ENCODE measurements at regions not wholly inside any gene's neighbourhood (a gene's known extent, or its start where the extent isn't known, plus 50 kb on each side); places are given as distances from the start of the nearest gene placed in this dataset.

DNA sequence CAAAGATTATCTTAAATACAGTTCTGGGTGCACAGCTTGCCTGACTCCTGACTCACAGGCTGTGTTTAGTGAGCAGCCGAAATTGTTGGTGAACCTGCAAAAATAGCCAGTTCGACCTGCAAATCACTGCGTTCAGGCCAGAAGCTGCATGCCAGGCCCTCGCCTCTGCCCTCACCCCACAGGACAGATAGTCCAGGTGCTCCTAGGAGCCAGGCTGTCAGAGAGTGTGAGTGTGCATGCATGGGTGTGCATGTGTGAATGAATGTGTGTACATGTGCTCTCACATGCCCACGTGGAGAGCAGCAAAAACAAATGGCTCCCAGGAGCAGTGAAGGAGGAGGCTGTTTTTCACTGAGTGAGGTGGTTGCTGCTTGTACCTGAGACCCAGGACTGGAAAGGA is 131.8 kb downstream of the ABCC12 start:
- H3K9me3 ChIP-seq (ENCODE audit: insufficient read depth in 2 of 2, low read depth in 1 of 2, low read length in 1 of 2), result no peaks in the 10 kb centered on the region
- 93% methylated on average over 5 of the region's 5 CpGs; no CpG with 5 or more reads in 1 of the 2 experiments for WGBS, 2 experiments (ENCODE audit: extremely low coverage in 1 of 2, insufficient coverage in 1 of 2, insufficient read length in 1 of 2, insufficient replicate concordance in 2 of 2, low coverage in 1 of 2, low lambda C conversion rate in 2 of 2, missing lambda C conversion rate in 1 of 2)
- no peak for DNase-seq (ENCODE audit: low read depth in 1 of 2, low spot score in 2 of 2)
- H2AFZ ChIP-seq (ENCODE audit: low read length), result no peak overlapping the region
- no peak overlapping the region for H3K14ac ChIP-seq (ENCODE audit: insufficient read length)
- H3K23ac ChIP-seq (ENCODE audit: insufficient read length), result no peak overlapping the region
- H3K36me3 ChIP-seq (ENCODE audit: control insufficient read depth in 2 of 4, insufficient read depth in 4 of 4, low read length in 3 of 4), result no peaks in the 10 kb centered on the region
- no peak overlapping the region; the same call in 1 of the 2 replicates for H4K8ac ChIP-seq (ENCODE audit: extremely low read depth, insufficient read depth, low read length)
- H3K18ac ChIP-seq (ENCODE audit: extremely low read depth, low read length), result no peak overlapping the region; the same call in 1 of the 2 replicates
- H3K9ac ChIP-seq (replicated peaks in 1 of 4; ENCODE audit: extremely low read depth in 1 of 4, low read depth in 3 of 4, low read length in 3 of 4), result no peak overlapping the region
- H3K4me1 ChIP-seq (replicated peaks in 1 of 4; ENCODE audit: control insufficient read depth in 3 of 4, insufficient read depth in 4 of 4, low read length in 3 of 4), result peaks cover 0 to 5% (median 3%) of the 10 kb centered on the region in 4 experiments; a peak in 3 of 7 replicates
- H3K4me3 ChIP-seq (ENCODE audit: extremely low read depth in 1 of 4, insufficient read depth in 2 of 4, low read depth in 3 of 4, low read length in 4 of 4), result no peak overlapping the region
- no peak overlapping the region for H2AK5ac ChIP-seq (ENCODE audit: low read depth, low read length)
- H4K20me1 ChIP-seq (replicated peaks in 1 of 2; ENCODE audit: control insufficient read depth in 1 of 2, insufficient read depth in 2 of 2, low read length in 2 of 2), result no peaks in the 10 kb centered on the region
- H3K23me2 ChIP-seq (ENCODE audit: low read depth, low read length), result no peaks in the 10 kb centered on the region; the same call in none of the 2 replicates
- no peaks in the 10 kb centered on the region for H3K79me2 ChIP-seq (ENCODE audit: control insufficient read depth in 1 of 2, insufficient read depth in 2 of 2, low read length in 2 of 2)
- POLR2A ChIA-PET (ENCODE audit: partially characterized antibody), result no interaction called here
- TF ChIP-seq HDAC2 (IDR thresholded peaks at IDR 0.05; ENCODE audit: borderline replicate concordance in 1 of 2, low read depth in 2 of 2, low read length in 2 of 2) (no peak), EGR1 (IDR thresholded peaks at IDR 0.05; ENCODE audit: borderline replicate concordance, low read depth, low read length) (no peak), EP300 (IDR thresholded peaks at IDR 0.05; ENCODE audit: borderline replicate concordance in 1 of 2, low read depth in 2 of 2, low read length in 2 of 2) (no peak), CEBPB (IDR thresholded peaks at IDR 0.05; ENCODE audit: low read depth, low read length) (no peak), SIRT6 (IDR thresholded peaks at IDR 0.05; ENCODE audit: low read length) (no peak), SRF (IDR thresholded peaks at IDR 0.05; ENCODE audit: low read depth, low read length) (no peak), FOSL1 (IDR thresholded peaks at IDR 0.05; ENCODE audit: insufficient read depth, low read depth, low read length) (no peak), CHD2 (IDR thresholded peaks at IDR 0.05; ENCODE audit: low read length) (no peak)
- no peak overlapping the region for H3K27ac ChIP-seq (ENCODE audit: low read depth, low read length)
- H2BK120ac ChIP-seq (replicated peaks; ENCODE audit: low read depth, low read length), result no peak overlapping the region
- FAIRE-seq, result no peak
- H3K27me3 ChIP-seq (replicated peaks in 1 of 4; ENCODE audit: control insufficient read depth in 3 of 4, extremely low read depth in 1 of 4, insufficient read depth in 3 of 4, low read length in 3 of 4), result no peaks in the 10 kb centered on the region; a peak in 1 of 7 replicates
- H2BK12ac ChIP-seq (ENCODE audit: low read depth, low read length), result 0 out of 2 replicates have a peak overlapping the region, but pooled peaks have one; percentile 71
- no peak overlapping the region for H2BK5ac ChIP-seq (ENCODE audit: low read depth, low read length)
- H2BK15ac ChIP-seq (ENCODE audit: low read length), result 0 out of 2 replicates have a peak overlapping the region, but pooled peaks have one; percentile 85
- no peak overlapping the region for H4K91ac ChIP-seq (replicated peaks; ENCODE audit: insufficient read length, low read length)
- H3K4ac ChIP-seq (replicated peaks; ENCODE audit: insufficient read length, low read depth, low read length), result no peak overlapping the region
- CTCF ChIA-PET (ENCODE audit: partially characterized antibody), result interaction anchor here (1.1 kb wide), 1 partner anchor 880 kb away, joined by 3 read pairs; the partner anchor contains the start of gene NETO2
- no peak overlapping the region for H3K56ac ChIP-seq (replicated peaks; ENCODE audit: insufficient read length, low read depth, low read length)
- H4K5ac ChIP-seq (ENCODE audit: insufficient read length, low read depth, low read length), result no peak overlapping the region
- no peak overlapping the region for H3K4me2 ChIP-seq (ENCODE audit: insufficient read depth in 1 of 2, low read depth in 2 of 2, low read length in 2 of 2)
- no peaks in the 10 kb centered on the region; the same call in 1 of the 2 replicates for H3K79me1 ChIP-seq (ENCODE audit: low read depth, low read length)
- 0 out of 2 replicates have a peak overlapping the region, but pooled peaks have one; percentile 44 for H2BK20ac ChIP-seq (ENCODE audit: low read length)
